Left lung (tissue), 4 donors: ENCODE measurements at regions not wholly inside any gene's neighbourhood (a gene's known extent, or its start where the extent isn't known, plus 50 kb on each side); places are given as distances from the start of the nearest gene placed in this dataset.

Source experiments
- ATAC-seq: fragments of 200-7000 bp; cut with Tn5 transposase; one replicate; pipeline ENCODE4 v1.9.1; 2020; ENCODE audit warnings: moderate library complexity
- DNase-seq, 4 donors: peaks; one replicate each; pipeline ENCODE4 v3.0.0-alpha.2; 2013 to 2020
- H3K27ac ChIP-seq, 2 donors: fragments of 200-600 bp; sonication (generic) in 1 of 2; one replicate each; pipeline versions ENCODE4 v1.5.0 to v1.8.0; 2020 to 2021
- H3K27me3 ChIP-seq, 2 donors: fragments of 200-600 bp; sonication (generic) in 1 of 2; one replicate each; pipeline versions ENCODE4 v1.5.0 to v1.8.0; 2020 to 2021
- H3K36me3 ChIP-seq, 2 donors: fragments of 200-600 bp; sonication (generic) in 1 of 2; one replicate each; pipeline versions ENCODE4 v1.5.0 to v1.8.0; 2020 to 2021
- H3K4me1 ChIP-seq, 2 donors: fragments of 200-600 bp; one replicate each; pipeline ENCODE4 v1.8.0; 2021
- H3K4me3 ChIP-seq, 2 donors: fragments of 200-600 bp; sonication (generic) in 1 of 2; one replicate each; pipeline versions ENCODE4 v1.5.0 to v1.8.0; 2020 to 2021; ENCODE audit warnings: mild to moderate bottlenecking in 1 of 2
- H3K9me3 ChIP-seq, 2 donors: fragments of 200-600 bp; sonication (generic) in 1 of 2; one replicate each; pipeline versions ENCODE4 v1.5.0 to v1.8.0; 2020 to 2021
- CTCF ChIP-seq, 2 donors: fragments of 200-600 bp; sonication (generic) in 1 of 2; IDR thresholded peaks; one replicate each; pipeline versions ENCODE4 v1.5.0 to v1.8.0; 2021; ENCODE audit warnings: antibody characterized with exemption in 2 of 2
- intact Hi-C, 2 donors: fragments of 100-400 bp; cut with DNase I; formaldehyde crosslinking; loops; one replicate each; pipeline versions ENCODE4 v1.11.2 to v1.14.2; 2022
- donor health status: DM: no; HTN: yes; CAD: no.
- donor health status: DM: no; HTN: no; CAD: no.

- Histone ChIP-seq H3K27ac (no peak overlapping the region), H3K27me3 (no peaks in the 10 kb centered on the region), H3K4me3 (no peak overlapping the region), H3K36me3 (no peaks in the 10 kb centered on the region), H3K4me1 (no peaks in the 10 kb centered on the region), H3K9me3 (no peaks in the 10 kb centered on the region)
- TF ChIP-seq CTCF (IDR thresholded peaks at IDR 0.05), result no peak
- no peak for DNase-seq
- no peak for ATAC-seq
- intact Hi-C loops, result no loop called here
Measured at GRCh38 chr13:37383046-37383445, 215.5 kb downstream of the POSTN start.

GRCh38 chr13:37382146-37382545 lies 216.4 kb downstream of the POSTN start:
- no peak for DNase-seq
- H3K27ac ChIP-seq, result no peak overlapping the region
- H3K4me1 ChIP-seq, result no peaks in the 10 kb centered on the region
- H3K27me3 ChIP-seq, result no peaks in the 10 kb centered on the region
- no peak for ATAC-seq
- H3K9me3 ChIP-seq, result no peaks in the 10 kb centered on the region
- intact Hi-C loops, result no loop called here
- H3K36me3 ChIP-seq, result no peaks in the 10 kb centered on the region
- H3K4me3 ChIP-seq, result no peak overlapping the region
- no peak for TF ChIP-seq CTCF (IDR thresholded peaks at IDR 0.05)

DNA sequence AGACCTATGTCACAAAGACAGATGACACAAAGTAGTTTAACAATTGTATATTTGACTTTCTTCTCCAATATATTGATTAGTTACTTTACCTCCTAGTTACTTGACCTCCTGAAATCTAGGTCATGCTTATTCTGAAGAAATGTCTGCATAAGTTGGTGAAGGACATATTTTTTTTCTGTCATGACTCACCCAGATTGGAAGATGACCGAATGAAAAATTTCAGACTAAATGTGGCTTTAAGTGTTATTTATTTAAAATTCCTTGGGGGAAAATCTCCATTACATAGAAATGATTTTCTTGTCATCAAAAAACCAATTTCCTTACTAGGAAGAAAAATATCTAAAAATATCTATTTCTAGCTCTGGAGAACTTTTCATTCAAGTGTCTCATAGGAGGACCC lies 217.1 kb downstream of the POSTN start:
- Histone ChIP-seq H3K4me1 (no peaks in the 10 kb centered on the region), H3K4me3 (no peak overlapping the region), H3K27me3 (no peaks in the 10 kb centered on the region), H3K9me3 (no peaks in the 10 kb centered on the region), H3K27ac (no peak overlapping the region), H3K36me3 (no peaks in the 10 kb centered on the region)
- no peak for TF ChIP-seq CTCF (IDR thresholded peaks at IDR 0.05)
- DNase-seq, result no peak
- intact Hi-C loops, result no loop called here
- no peak for ATAC-seq

DNA sequence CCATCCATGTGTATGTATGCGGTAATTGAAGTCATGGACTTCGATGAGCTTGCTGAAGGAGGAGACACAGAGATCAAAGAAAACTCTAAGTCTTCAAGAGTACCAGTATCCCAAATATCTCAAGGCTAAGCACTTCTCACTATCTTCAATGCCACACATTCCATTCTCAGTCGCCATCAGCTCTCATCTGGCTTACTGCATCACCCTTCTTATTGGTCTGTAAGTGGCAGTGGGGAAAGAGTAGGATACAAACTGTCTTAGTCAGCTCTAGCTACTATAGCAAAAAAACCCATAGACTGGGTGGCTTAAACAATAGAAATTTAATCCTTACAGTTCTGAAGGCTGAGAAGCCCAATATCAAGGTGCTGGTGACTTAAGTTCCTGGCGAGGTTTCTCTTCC lies 218.7 kb downstream of the POSTN start:
- no peaks in the 10 kb centered on the region for H3K36me3 ChIP-seq
- ATAC-seq, result no peak
- no peaks in the 10 kb centered on the region for H3K9me3 ChIP-seq
- DNase-seq, result no peak
- H3K4me1 ChIP-seq, result no peaks in the 10 kb centered on the region
- H3K27me3 ChIP-seq, result no peaks in the 10 kb centered on the region
- TF ChIP-seq CTCF (IDR thresholded peaks at IDR 0.05), result no peak
- no peak overlapping the region for H3K27ac ChIP-seq
- intact Hi-C loops, result no loop called here
- H3K4me3 ChIP-seq, result no peak overlapping the region

DNA sequence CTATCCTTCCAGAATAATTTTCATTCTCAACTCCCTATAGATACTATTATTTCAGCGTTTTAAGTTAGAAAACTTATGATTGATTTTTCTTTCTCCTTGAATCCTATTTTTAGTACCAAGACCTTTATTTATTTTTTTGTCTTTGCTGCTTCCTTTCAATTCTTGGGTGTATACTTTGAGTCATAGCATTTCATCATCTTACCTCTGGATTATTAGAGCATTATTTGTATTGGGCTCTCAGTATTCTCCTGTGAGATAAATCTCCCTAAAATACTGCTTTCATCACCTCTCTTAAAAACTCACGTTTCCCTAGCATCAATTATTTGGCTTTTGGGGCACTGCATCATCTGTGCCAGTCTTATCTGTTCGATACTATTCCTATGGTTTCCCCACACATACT lies 222.8 kb downstream of the POSTN start:
- Histone ChIP-seq H3K27ac (no peak overlapping the region), H3K36me3 (no peaks in the 10 kb centered on the region), H3K9me3 (no peaks in the 10 kb centered on the region), H3K4me3 (no peak overlapping the region), H3K27me3 (no peaks in the 10 kb centered on the region), H3K4me1 (no peaks in the 10 kb centered on the region)
- no peak for TF ChIP-seq CTCF (IDR thresholded peaks at IDR 0.05)
- DNase-seq (no peak), ATAC-seq (no peak)
- intact Hi-C loops, result no loop called here
